Activated T-cell treated with anti-CD3 and anti-CD28 coated beads, Interleukin-2, amount 50 U/mL, for 4 hours (primary cell): ENCODE measurements at regions not wholly inside any gene's neighbourhood (a gene's known extent, or its start where the extent isn't known, plus 50 kb on each side); places are given as distances from the start of the nearest gene placed in this dataset.

Source experiments
- ATAC-seq, 2 donors: fragments of 200-7000 bp; cut with Tn5 transposase; one replicate each; pipeline ENCODE4 v1.10.0; 2021
- DNase-seq: peaks from one replicate; pipeline ENCODE4 v3.0.0-alpha.2; 2020
- H3K27me3 Mint-ChIP-seq: one replicate; pipeline ENCODE4 v1.8.0; 2021; ENCODE audit warnings: low read depth, mixed read lengths
- H3K36me3 Mint-ChIP-seq: one replicate; pipeline ENCODE4 v1.8.0; 2022; ENCODE audit warnings: mixed read lengths; ENCODE audit not compliant: insufficient read depth
- H3K4me1 Mint-ChIP-seq: one replicate; pipeline ENCODE4 v1.8.0; 2021; ENCODE audit warnings: low read depth, mixed read lengths
- H3K4me3 Mint-ChIP-seq: one replicate; pipeline ENCODE4 v1.8.0; 2021; ENCODE audit warnings: mild to moderate bottlenecking, moderate library complexity, mixed read lengths
- H3K9me3 Mint-ChIP-seq: one replicate; pipeline ENCODE4 v1.8.0; 2021; ENCODE audit warnings: mixed read lengths

DNA sequence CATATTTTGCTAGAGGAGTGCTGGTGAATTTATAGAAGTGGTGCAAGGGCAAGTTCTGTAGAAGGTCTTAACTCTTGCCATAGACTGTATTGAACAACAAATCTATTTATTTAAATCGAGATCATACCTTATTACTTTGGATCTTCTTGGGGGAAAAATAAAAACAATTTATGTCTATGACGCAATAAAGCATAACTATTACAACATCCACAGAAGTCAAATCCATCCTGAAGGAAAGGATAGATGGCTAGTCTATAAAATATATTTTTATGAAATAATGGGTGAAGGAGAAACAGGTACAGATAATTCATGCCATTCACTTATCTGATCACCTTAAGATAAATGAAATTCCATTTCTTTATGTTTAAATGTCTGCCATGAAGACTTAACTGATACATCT is 1168.8 kb upstream of the AGA start:
- no peak for DNase-seq
- no peaks in the 10 kb centered on the region for H3K36me3 Mint-ChIP-seq
- no peaks in the 10 kb centered on the region for H3K9me3 Mint-ChIP-seq
- H3K27me3 Mint-ChIP-seq: no peaks in the 10 kb centered on the region
- ATAC-seq: no peak
- no peak overlapping the region for H3K4me3 Mint-ChIP-seq
- no peaks in the 10 kb centered on the region for H3K4me1 Mint-ChIP-seq

DNA sequence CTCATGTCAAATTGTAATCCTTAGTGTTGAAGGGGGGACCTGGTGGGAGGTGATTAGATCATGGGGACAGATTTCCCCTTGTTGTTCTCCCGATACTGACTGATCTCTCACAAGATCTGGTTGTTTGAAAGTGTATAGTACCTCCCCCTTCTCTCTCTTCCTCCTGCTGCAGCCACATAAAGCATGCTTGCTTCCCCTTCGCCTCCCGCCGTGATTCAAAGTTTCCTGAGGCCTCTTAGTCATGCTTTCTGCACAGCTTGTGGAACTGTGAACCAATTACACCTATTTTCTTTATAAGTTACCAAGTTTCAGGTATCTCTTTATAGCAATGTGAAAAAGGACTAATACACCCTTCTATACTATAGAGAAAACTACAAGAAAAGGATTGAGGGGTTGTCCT is 1170.5 kb upstream of the AGA start:
- no peaks in the 10 kb centered on the region for H3K36me3 Mint-ChIP-seq
- DNase-seq (no peak), ATAC-seq (no peak)
- no peaks in the 10 kb centered on the region for H3K27me3 Mint-ChIP-seq
- no peaks in the 10 kb centered on the region for H3K4me1 Mint-ChIP-seq
- H3K9me3 Mint-ChIP-seq: no peaks in the 10 kb centered on the region
- no peak overlapping the region for H3K4me3 Mint-ChIP-seq

DNA sequence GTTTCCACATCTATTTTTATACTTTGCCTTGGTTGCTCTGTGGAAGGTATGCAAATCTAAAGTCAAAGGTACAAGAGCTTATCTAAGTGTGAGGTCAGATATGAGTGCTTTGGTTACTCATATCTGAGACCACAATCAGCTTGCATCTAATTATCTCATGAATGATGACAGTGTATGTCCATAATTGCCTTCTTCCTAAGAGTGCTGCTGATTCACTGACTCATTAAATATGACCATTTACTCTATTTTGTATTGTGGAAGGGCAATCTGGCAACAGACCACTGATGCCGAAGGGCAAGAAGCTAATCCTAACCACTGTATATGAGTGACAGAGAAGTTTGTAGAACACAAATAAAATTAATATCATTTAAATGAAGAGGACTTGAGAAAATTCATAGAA is 1190.2 kb upstream of the AGA start:
- no peak overlapping the region for H3K4me3 Mint-ChIP-seq
- no peaks in the 10 kb centered on the region for H3K4me1 Mint-ChIP-seq
- no peaks in the 10 kb centered on the region for H3K27me3 Mint-ChIP-seq
- no peak for ATAC-seq
- no peaks in the 10 kb centered on the region for H3K9me3 Mint-ChIP-seq
- H3K36me3 Mint-ChIP-seq: no peaks in the 10 kb centered on the region
- no peak for DNase-seq

DNA sequence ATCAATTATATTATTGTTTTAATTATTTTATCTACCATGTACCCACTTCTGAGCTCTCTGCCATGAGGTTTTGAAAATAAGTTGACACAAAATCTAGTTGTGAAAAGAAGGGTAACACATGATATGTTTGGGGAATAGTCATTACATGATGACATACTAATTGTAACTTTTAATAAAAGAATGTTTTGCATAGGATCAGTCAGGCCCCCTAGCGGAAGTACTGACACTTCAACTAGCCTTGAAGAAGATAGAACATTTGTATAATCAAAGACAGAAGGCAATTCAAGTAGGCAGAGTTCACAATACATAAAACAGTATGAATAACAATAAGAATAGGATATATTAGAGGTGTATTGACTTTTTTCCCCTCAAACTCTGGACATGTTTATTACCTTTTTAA is 1191.0 kb upstream of the AGA start:
- no peak for ATAC-seq
- Mint-ChIP-seq H3K4me1 (no peaks in the 10 kb centered on the region), H3K4me3 (no peak overlapping the region), H3K27me3 (no peaks in the 10 kb centered on the region), H3K9me3 (no peaks in the 10 kb centered on the region), H3K36me3 (no peaks in the 10 kb centered on the region)
- DNase-seq: no peak

DNA sequence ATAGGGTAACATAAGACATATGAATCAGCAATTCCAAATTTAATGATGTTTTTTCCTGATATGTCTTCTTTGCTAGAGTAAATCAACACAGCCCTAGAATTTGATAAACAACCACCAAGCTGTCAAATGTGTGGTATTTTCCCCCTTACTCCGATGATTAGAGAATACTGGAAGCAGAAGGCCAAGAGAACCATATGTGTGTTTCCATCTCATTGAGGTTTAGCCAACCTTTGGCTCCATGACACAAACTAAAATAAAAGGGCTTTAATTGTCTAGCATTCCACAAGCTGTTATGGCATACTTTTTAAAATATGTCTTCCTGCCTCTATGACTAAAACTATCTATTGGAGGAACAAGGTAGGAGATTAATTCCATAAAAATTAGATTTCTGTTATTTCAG is 1222.4 kb upstream of the AGA start:
- no peaks in the 10 kb centered on the region for H3K27me3 Mint-ChIP-seq
- H3K4me1 Mint-ChIP-seq: no peaks in the 10 kb centered on the region

DNA sequence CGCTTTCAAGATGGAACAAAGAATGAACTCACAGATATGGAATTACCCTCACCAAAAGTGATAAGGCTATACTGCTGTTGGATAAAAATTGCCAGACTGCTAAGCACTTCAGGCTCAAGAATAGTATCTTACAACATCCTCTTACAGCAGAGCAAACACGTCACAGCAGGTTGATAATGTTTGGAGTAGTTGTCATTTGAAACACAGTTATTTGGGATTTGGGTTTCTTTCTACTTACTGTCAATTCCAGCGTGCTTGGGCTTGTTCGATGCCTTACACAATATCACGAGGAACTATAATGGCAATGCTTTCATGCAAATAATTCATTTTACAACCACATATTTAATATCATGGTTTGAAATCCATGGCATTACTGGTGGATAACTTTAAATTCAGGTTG is 1223.7 kb upstream of the AGA start:
- no peak overlapping the region for H3K4me3 Mint-ChIP-seq
- no peaks in the 10 kb centered on the region for H3K27me3 Mint-ChIP-seq
- peaks cover 6% of the 10 kb centered on the region for H3K9me3 Mint-ChIP-seq
- no peaks in the 10 kb centered on the region for H3K4me1 Mint-ChIP-seq
- H3K36me3 Mint-ChIP-seq: no peaks in the 10 kb centered on the region
- DNase-seq (no peak), ATAC-seq (no peak)

More for the DNA sequence above, 1222.4 kb upstream of the AGA start:
- H3K36me3 Mint-ChIP-seq: no peaks in the 10 kb centered on the region
- H3K4me3 Mint-ChIP-seq: no peak overlapping the region
- H3K9me3 Mint-ChIP-seq: peaks cover 5% of the 10 kb centered on the region
- DNase-seq (no peak), ATAC-seq (no peak)

DNA sequence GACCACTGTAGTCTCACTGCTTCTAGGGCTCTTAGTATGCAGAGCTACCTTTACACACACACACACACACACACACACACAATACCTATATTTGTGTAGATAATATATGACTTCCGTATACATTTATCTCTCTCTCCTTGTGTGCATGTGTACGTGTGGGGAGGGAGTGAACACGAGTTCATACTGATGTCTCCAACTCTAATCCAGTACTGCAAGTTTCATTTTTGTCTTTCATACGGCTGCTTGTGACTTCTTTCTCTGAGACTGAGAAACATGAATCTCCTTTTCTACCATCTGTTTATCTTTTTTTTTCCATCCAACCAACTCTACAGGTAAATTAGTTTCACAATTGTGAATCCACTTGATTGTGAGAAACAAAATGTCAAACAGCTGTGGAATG is 1229.5 kb upstream of the AGA start:
- DNase-seq (no peak), ATAC-seq (no peak)
- H3K9me3 Mint-ChIP-seq: peaks cover 7% of the 10 kb centered on the region
- no peaks in the 10 kb centered on the region for H3K36me3 Mint-ChIP-seq
- H3K27me3 Mint-ChIP-seq: no peaks in the 10 kb centered on the region
- H3K4me3 Mint-ChIP-seq: no peak overlapping the region
- H3K4me1 Mint-ChIP-seq: no peaks in the 10 kb centered on the region

DNA sequence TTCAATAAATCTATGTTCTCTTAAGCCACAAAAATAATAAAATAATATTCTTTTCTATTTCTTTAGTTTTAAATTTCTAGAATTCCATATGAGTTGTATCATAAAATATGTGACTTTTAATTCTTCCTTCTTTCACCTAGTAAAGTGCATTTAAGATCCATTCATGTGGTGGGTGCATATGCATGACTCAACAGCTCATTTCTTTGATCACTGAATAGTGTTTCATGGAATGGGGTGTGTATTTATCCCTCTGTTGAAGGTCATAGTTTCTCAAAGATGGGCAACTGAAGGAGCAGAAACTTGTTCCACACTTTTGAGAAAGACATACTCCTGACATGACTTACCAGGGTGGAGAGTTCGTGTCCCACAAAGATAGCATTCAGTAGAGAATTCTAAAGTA is 1230.3 kb upstream of the AGA start:
- Mint-ChIP-seq H3K36me3 (no peaks in the 10 kb centered on the region), H3K4me3 (no peak overlapping the region), H3K9me3 (peaks cover 7% of the 10 kb centered on the region), H3K27me3 (no peaks in the 10 kb centered on the region), H3K4me1 (no peaks in the 10 kb centered on the region)
- no peak for DNase-seq
- no peak for ATAC-seq

DNA sequence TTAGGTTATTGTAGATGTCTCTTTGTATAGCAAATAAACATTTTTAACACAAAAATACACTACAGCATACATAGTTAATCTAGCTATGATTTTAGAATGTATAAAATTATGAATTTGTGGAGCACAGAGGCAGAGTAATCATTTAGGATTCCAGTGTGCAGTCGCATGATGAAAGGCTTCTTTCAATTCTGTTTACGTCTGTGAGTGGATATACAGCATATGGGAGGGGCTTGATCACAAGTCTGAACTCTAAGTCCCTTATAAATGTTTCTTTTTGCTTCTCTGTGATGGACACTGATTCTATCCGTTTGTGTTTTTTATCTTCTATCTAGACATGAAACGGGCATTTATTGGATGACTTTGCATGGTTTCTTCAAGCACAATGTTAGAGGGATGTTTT is 1239.6 kb upstream of the AGA start:
- ATAC-seq (no peak), DNase-seq (no peak)
- Mint-ChIP-seq H3K9me3 (peaks cover 20% of the 10 kb centered on the region), H3K27me3 (no peaks in the 10 kb centered on the region), H3K4me3 (no peak overlapping the region), H3K36me3 (no peaks in the 10 kb centered on the region), H3K4me1 (no peaks in the 10 kb centered on the region)

DNA sequence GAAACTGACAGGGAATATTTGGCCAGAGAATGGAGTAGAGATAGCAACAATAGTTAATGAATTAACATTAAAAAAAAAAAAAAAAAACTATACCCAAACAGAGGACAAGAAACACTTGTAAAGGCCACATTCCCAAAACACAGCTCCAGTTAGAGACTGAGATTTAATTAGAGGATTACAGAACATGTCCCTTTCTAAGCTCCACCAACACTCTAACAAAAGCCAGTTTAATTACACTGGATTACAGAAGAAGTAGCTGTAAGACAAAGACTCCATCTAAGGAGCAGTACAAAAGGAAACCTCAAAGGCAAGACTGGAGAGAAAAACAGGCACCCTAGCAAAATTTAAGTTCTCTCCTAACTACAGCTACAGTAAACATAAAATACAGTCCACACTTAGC is 1247.7 kb upstream of the AGA start:
- H3K4me1 Mint-ChIP-seq: no peaks in the 10 kb centered on the region
- no peak for DNase-seq
- H3K9me3 Mint-ChIP-seq: peaks cover 24% of the 10 kb centered on the region
- H3K27me3 Mint-ChIP-seq: no peaks in the 10 kb centered on the region
- ATAC-seq: no peak
- no peak overlapping the region for H3K4me3 Mint-ChIP-seq
- H3K36me3 Mint-ChIP-seq: no peaks in the 10 kb centered on the region

DNA sequence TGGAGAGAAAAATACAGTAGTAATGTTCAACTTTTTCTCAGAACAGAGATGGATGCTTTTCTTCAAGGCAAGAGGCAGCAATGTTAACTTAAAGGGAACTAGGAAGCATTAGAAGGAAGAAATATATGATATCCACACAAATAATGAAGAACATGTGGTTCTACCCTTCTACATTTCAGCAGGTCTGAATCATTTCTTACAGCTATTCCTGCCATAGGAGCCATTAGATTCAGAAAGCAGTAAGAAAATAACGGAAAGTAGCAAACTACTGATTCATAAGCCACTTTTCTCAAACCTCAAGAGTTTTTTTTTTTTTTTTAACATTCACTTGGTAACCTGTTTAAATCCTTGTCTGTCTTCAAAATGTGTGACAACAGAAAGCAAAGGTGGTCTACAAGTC is 1251.6 kb upstream of the AGA start:
- H3K4me3 Mint-ChIP-seq: no peak overlapping the region
- no peaks in the 10 kb centered on the region for H3K36me3 Mint-ChIP-seq
- DNase-seq (no peak), ATAC-seq (no peak)
- no peaks in the 10 kb centered on the region for H3K27me3 Mint-ChIP-seq
- peaks cover 14% of the 10 kb centered on the region for H3K9me3 Mint-ChIP-seq
- H3K4me1 Mint-ChIP-seq: no peaks in the 10 kb centered on the region

DNA sequence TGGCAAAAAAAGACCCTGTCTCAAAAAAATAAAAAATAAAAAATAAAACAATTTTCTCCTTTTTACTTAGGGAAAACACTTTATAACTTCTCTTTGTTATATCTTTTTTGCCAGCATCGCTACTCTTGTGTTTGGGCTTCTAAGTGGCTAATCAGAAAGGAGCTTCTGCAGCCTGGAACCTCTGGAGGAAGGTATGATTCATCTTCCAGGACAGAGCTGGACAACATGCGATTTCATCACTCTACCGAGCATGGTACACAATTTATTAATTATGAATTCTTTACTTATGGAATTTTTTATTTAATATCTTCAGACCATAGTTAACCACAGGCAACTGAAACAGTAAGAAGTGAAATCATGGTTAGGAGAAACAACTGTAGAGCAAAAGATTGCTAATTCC is 1254.3 kb upstream of the AGA start:
- H3K27me3 Mint-ChIP-seq: no peaks in the 10 kb centered on the region
- H3K36me3 Mint-ChIP-seq: no peaks in the 10 kb centered on the region
- H3K9me3 Mint-ChIP-seq: peaks cover 5% of the 10 kb centered on the region
- H3K4me3 Mint-ChIP-seq: no peak overlapping the region
- ATAC-seq (no peak), DNase-seq (no peak)
- no peaks in the 10 kb centered on the region for H3K4me1 Mint-ChIP-seq

DNA sequence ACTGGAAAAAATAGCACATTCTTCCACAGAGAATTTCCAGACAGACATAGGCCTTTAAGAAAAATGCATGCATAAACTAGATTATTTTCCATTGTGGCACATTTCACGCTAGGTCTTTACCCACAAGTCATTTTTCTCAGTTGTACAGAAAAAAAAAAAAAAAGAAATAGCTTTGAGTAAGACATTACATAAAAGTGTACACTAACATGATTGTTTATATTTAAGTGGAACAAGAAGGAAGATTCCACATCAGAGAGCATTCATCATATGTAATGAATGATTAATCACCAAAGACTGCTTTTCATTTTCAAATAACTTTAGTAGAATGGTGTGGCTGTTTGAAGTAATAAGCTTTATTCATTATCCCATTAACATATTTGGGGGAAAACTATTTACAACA is 1270.2 kb upstream of the AGA start:
- no peak for DNase-seq
- Mint-ChIP-seq H3K4me3 (no peak overlapping the region), H3K27me3 (no peaks in the 10 kb centered on the region), H3K9me3 (peaks cover 7% of the 10 kb centered on the region), H3K36me3 (no peaks in the 10 kb centered on the region), H3K4me1 (no peaks in the 10 kb centered on the region)
- ATAC-seq: no peak

DNA sequence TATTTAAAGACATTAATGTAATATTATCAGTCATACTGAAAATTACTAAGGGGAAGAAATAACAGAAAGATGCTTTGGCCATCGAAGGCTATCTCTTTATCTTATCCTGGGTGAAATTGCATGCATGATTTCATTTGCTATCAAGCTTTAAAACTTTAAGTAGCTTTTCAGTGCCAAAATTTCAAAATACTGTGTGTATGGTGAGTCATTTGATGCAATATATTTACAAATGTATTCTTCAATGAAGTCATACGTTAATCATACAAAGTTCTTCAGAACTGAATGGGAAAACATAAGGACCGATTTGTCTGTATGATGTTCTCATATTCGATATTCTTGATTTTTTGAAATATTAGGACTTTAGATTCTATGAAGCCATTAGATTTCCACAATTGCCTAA is 1295.8 kb upstream of the AGA start:
- H3K4me1 Mint-ChIP-seq: no peaks in the 10 kb centered on the region
- peaks cover 6% of the 10 kb centered on the region for H3K9me3 Mint-ChIP-seq
- H3K4me3 Mint-ChIP-seq: no peak overlapping the region
- ATAC-seq: no peak
- DNase-seq: no peak
- H3K27me3 Mint-ChIP-seq: no peaks in the 10 kb centered on the region
- H3K36me3 Mint-ChIP-seq: no peaks in the 10 kb centered on the region

DNA sequence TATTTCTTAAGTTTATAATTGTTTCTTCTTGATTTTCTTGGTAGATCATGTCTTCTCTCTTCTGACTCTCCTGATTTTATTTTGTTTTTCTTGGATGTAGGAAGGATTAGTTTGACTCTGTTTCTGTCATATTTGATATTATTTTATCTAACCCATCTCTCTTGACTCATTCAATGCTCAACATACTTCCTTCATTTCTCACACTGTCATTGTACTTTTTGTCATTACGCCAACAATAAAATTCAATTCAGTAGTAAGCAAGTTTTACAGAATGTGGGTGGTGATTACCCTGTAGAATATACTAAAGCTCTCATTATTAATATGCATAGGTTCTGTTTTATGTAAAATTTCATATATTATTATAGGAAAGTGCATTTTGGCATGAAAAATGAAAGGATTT is 1303.0 kb upstream of the AGA start:
- ATAC-seq (no peak), DNase-seq (no peak)
- Mint-ChIP-seq H3K36me3 (no peaks in the 10 kb centered on the region), H3K9me3 (peaks cover 7% of the 10 kb centered on the region), H3K27me3 (no peaks in the 10 kb centered on the region), H3K4me3 (no peak overlapping the region), H3K4me1 (no peaks in the 10 kb centered on the region)

DNA sequence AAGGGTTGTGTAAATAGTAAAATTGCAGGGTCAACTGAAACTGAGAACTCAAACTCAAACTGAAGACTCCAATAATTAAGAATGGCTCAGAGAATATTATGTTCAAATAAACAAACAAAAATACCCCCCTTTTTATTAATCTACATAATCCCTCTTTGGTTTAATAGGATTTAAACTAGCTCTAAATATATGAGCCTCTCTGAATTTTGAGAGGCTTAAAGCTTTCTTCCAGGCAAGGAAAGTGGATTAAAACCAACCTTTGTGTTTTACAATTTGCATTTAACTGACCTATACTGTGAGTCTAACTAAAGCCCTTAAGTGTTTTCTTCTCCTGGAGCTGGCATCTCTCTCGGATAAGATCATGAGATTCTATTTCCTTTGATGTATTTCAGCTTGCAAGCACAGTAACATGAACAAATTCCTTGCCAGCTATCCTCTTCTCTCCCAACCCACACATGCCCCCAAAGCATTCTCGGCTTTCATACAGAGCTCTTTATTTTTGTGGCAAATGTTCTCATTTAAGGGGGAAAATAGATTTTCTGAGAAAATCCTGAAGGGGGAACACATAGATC is 1310.8 kb upstream of the AGA start:
- no peak for ATAC-seq

More for the DNA sequence above, 1310.8 kb upstream of the AGA start:
- no peaks in the 10 kb centered on the region for H3K36me3 Mint-ChIP-seq
- no peaks in the 10 kb centered on the region for H3K27me3 Mint-ChIP-seq
- H3K4me3 Mint-ChIP-seq: no peak overlapping the region
- no peak for DNase-seq
- no peaks in the 10 kb centered on the region for H3K4me1 Mint-ChIP-seq
- peaks cover 8% of the 10 kb centered on the region for H3K9me3 Mint-ChIP-seq
